ENCODE measurements at regions not wholly inside any gene's neighbourhood (a gene's known extent, or its start where the extent isn't known, plus 50 kb on each side); places are given as distances from the start of the nearest gene placed in this dataset.

GRCh38 chr1:80666073-80666472 lies 1134.7 kb upstream of the ADGRL2 start:
- no peak for DNase-seq

- DNase-seq: no peak
Observed at GRCh38 chr1:80659161-80659560, 1141.6 kb upstream of the ADGRL2 start.

- no peak for DNase-seq
Observed at GRCh38 chr1:80657707-80658106, 1143.0 kb upstream of the ADGRL2 start.

GRCh38 chr1:80657044-80657643 lies 1143.6 kb upstream of the ADGRL2 start:
- no peak for DNase-seq

GRCh38 chr1:80656641-80657040 lies 1144.1 kb upstream of the ADGRL2 start:
- DNase-seq: no peak

- DNase-seq: peak; percentile 20
Observed at GRCh38 chr1:80656014-80656636, 1144.6 kb upstream of the ADGRL2 start.

GRCh38 chr1:80646053-80646452 lies 1154.7 kb upstream of the ADGRL2 start:
- no peak for DNase-seq

- no peak for DNase-seq
Observed at GRCh38 chr1:80645621-80646020, 1155.1 kb upstream of the ADGRL2 start.

GRCh38 chr1:80640978-80641377 lies 1159.8 kb upstream of the ADGRL2 start:
- DNase-seq: no peak

GRCh38 chr1:80639777-80640533 lies 1160.8 kb upstream of the ADGRL2 start:
- DNase-seq: no peak

GRCh38 chr1:80633947-80634706 lies 1166.6 kb upstream of the ADGRL2 start:
- DNase-seq: no peak

GRCh38 chr1:80632284-80632683 lies 1168.5 kb upstream of the ADGRL2 start:
- DNase-seq: no peak

- DNase-seq: no peak
Observed at GRCh38 chr1:80629304-80629837, 1171.4 kb upstream of the ADGRL2 start.

GRCh38 chr1:80624682-80625081 lies 1176.1 kb upstream of the ADGRL2 start:
- no peak for DNase-seq

- no peak for DNase-seq
Observed at GRCh38 chr1:80607064-80607463, 1193.7 kb upstream of the ADGRL2 start.

GRCh38 chr1:80594013-80594412 lies 1206.7 kb upstream of the ADGRL2 start:
- no peak for DNase-seq

GRCh38 chr1:80593197-80593596 lies 1207.5 kb upstream of the ADGRL2 start:
- DNase-seq: no peak

- DNase-seq: no peak
Observed at GRCh38 chr1:80582980-80583379, 1217.8 kb upstream of the ADGRL2 start.

GRCh38 chr1:80579055-80579454 lies 1221.7 kb upstream of the ADGRL2 start:
- DNase-seq: no peak

- no peak for DNase-seq
Observed at GRCh38 chr1:80566867-80567266, 1233.9 kb upstream of the ADGRL2 start.

GRCh38 chr1:80566123-80566522 lies 1234.6 kb upstream of the ADGRL2 start:
- DNase-seq: no peak

- DNase-seq: no peak
Observed at GRCh38 chr1:80565406-80565805, 1235.3 kb upstream of the ADGRL2 start.

- no peak for DNase-seq
Observed at GRCh38 chr1:80542231-80542630, 1258.5 kb upstream of the ADGRL2 start.

Data from NCI-H1105 treated with DMSO at 0.1 percent for 48 hours (cell line).